PC-9 (cell line): ENCODE measurements at regions not wholly inside any gene's neighbourhood (a gene's known extent, or its start where the extent isn't known, plus 50 kb on each side); places are given as distances from the start of the nearest gene placed in this dataset.

Experiments
- EZH2 ChIP-seq: fragments of 200-600 bp; sonication (generic); IDR thresholded peaks from 2 replicates; pipeline ENCODE4 v1.8.0; 2017; ENCODE audit warnings: antibody characterized with exemption, low read depth
- TF ChIP-seq, protein P1 (sequence below): fragments of 200-600 bp; sonication (generic); conservative IDR thresholded peaks from 2 replicates; pipeline ENCODE4 v1.6.1; 2017; ENCODE audit warnings: mixed run types, antibody characterized with exemption, mild to moderate bottlenecking, moderate library complexity

DNA sequence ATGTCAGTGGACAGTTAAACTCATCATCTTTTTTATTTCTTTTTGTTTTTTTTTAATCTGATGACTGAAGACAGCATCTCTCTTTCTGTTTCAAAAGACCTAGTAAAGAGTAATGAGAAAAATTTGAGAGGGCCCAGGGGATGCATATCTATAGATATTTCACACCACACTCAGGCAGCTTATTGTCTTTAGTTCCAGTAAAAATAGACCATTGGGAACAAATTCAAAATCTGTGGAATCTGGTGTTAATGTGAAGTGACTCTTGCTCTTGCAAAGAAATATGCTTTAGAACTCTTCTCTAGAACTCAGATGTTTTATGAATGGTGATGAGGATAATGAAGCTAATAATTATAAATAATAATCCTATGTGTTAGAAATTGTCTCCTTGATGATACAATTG lies 214.5 kb upstream of the ATP2B1 start:
- TF ChIP-seq, protein P1, sequence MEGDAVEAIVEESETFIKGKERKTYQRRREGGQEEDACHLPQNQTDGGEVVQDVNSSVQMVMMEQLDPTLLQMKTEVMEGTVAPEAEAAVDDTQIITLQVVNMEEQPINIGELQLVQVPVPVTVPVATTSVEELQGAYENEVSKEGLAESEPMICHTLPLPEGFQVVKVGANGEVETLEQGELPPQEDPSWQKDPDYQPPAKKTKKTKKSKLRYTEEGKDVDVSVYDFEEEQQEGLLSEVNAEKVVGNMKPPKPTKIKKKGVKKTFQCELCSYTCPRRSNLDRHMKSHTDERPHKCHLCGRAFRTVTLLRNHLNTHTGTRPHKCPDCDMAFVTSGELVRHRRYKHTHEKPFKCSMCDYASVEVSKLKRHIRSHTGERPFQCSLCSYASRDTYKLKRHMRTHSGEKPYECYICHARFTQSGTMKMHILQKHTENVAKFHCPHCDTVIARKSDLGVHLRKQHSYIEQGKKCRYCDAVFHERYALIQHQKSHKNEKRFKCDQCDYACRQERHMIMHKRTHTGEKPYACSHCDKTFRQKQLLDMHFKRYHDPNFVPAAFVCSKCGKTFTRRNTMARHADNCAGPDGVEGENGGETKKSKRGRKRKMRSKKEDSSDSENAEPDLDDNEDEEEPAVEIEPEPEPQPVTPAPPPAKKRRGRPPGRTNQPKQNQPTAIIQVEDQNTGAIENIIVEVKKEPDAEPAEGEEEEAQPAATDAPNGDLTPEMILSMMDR: no peak
- TF ChIP-seq EZH2: no peak
